Suprapubic skin (tissue), 4 donors: ENCODE measurements at regions not wholly inside any gene's neighbourhood (a gene's known extent, or its start where the extent isn't known, plus 50 kb on each side); places are given as distances from the start of the nearest gene placed in this dataset.

Source experiments
- EP300 ChIP-seq: sonication (generic); formaldehyde crosslinking; IDR thresholded peaks from one replicate; pipeline ENCODE4 v1.6.1; 2017; ENCODE audit warnings: antibody characterized with exemption
- POLR2A ChIP-seq, 2 donors: fragments of 450-650 bp; IDR thresholded peaks; one replicate each; pipeline ENCODE4 v1.6.1; 2017; ENCODE audit warnings: antibody characterized with exemption in 2 of 2, mild to moderate bottlenecking in 2 of 2, moderate library complexity in 2 of 2
- POLR2AphosphoS5 ChIP-seq, 3 donors: sonication (generic); formaldehyde crosslinking; IDR thresholded peaks; one replicate each; pipeline ENCODE4 v1.6.1; 2017; ENCODE audit warnings: antibody characterized with exemption in 3 of 3
- TF ChIP-seq, protein P1 (sequence below), 2 donors: fragments of 200-600 bp in 1 of 2; fragments of 450-650 bp in 1 of 2; sonication (generic) in 1 of 2; IDR thresholded peaks; one replicate each; pipeline ENCODE4 v1.5.1; 2016 to 2019; ENCODE audit warnings: antibody characterized with exemption in 2 of 2, mild to moderate bottlenecking in 1 of 2, moderate library complexity in 1 of 2

GRCh38 chr1:185561629-185562028, 172.6 kb upstream of the HMCN1 start:
- TF ChIP-seq, protein P1, sequence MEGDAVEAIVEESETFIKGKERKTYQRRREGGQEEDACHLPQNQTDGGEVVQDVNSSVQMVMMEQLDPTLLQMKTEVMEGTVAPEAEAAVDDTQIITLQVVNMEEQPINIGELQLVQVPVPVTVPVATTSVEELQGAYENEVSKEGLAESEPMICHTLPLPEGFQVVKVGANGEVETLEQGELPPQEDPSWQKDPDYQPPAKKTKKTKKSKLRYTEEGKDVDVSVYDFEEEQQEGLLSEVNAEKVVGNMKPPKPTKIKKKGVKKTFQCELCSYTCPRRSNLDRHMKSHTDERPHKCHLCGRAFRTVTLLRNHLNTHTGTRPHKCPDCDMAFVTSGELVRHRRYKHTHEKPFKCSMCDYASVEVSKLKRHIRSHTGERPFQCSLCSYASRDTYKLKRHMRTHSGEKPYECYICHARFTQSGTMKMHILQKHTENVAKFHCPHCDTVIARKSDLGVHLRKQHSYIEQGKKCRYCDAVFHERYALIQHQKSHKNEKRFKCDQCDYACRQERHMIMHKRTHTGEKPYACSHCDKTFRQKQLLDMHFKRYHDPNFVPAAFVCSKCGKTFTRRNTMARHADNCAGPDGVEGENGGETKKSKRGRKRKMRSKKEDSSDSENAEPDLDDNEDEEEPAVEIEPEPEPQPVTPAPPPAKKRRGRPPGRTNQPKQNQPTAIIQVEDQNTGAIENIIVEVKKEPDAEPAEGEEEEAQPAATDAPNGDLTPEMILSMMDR (IDR thresholded peaks at IDR 0.05) = no peak
- TF ChIP-seq POLR2A (IDR thresholded peaks at IDR 0.05) (no peak), POLR2AphosphoS5 (IDR thresholded peaks at IDR 0.05) (no peak), EP300 (no peak)
